HG02885 (cell line): ENCODE measurements at regions not wholly inside any gene's neighbourhood (a gene's known extent, or its start where the extent isn't known, plus 50 kb on each side); places are given as distances from the start of the nearest gene placed in this dataset.

ENCODE experiments used
- ATAC-seq: cut with Tn5 transposase; IDR thresholded peaks from one replicate; pipeline ENCODE4 v1.9.1; 2021; ENCODE audit warnings: mild to moderate bottlenecking; ENCODE audit not compliant: unreplicated experiment, poor library complexity

DNA sequence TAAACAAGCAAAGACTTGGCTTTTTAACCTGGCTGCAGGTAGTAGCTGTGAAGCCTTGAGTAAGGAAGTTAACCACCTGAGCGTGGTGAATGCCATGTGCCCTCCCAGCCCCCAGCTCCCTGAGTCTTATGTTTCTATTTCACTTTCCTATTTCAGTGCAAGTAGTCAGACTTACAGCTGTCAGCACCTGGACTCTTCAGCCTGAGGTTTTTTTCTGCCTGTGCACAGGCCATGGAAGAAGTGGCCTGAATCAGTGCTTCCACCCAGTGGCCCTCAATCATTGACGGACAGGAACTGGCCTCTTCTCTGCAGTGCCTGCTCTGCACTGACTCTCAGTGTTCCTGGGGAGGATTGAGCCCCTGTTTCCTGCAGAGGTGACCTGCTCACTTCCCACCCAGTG is 796.4 kb downstream of the MED13L start:
- ATAC-seq: peak; percentile 62

DNA sequence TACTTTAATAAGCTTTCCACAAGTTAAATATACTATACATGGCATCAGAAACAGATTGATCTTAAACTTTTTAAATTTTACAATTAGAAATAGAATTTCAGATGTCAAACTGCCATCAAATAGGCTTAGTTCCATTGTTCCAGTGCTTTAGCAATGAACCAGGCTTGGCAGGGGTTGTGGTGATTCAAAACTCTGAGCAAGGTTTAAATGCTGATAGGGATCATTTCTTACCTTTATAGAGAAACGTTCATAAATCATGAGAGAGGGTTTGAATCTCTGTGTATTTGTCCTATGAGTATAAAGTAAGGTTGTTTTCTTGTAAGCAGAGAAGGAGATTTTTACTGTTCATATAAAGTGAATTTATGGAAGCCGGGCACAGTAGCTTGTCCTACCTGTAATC is 794.5 kb upstream of the TBX3 start:
- no peak for ATAC-seq

DNA sequence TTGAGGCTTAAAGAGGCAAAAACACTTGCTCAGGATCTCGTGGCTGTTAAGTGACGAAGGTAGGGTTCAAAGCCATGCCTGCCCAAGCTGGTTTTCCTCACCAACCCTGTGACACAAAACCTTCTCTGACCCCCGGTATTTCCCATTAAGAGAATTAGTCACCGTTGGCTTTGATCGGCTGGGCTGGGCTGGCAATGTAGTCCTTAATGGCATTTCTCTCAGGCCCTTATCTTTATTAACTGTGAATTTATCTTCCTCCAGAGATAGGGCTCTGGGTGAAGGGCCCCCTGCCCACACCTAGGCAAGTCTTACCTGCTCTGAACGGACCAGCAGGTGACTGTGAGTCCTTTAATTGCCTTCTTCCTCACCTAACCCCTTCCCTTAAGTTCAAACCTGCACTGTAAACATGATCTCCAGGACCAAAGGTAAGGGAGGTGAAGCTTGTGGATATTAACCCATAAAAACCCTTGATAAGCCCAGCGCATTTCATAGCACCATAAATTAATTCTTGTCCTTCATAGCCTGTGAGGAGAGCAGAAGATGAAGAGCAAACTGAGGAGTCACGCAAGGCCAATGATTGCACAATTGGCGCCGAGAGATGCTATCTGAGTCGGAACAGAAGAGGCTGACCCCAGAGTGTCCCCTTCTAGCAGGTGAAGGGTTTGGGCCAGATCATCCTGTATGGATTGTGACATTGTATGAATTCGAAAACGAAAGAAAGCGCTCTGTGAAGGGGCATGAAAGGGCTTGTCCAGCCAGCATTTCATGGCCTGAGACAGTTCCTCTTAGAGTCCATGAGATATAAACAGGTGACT is 790.8 kb upstream of the TBX3 start:
- ATAC-seq: no peak

DNA sequence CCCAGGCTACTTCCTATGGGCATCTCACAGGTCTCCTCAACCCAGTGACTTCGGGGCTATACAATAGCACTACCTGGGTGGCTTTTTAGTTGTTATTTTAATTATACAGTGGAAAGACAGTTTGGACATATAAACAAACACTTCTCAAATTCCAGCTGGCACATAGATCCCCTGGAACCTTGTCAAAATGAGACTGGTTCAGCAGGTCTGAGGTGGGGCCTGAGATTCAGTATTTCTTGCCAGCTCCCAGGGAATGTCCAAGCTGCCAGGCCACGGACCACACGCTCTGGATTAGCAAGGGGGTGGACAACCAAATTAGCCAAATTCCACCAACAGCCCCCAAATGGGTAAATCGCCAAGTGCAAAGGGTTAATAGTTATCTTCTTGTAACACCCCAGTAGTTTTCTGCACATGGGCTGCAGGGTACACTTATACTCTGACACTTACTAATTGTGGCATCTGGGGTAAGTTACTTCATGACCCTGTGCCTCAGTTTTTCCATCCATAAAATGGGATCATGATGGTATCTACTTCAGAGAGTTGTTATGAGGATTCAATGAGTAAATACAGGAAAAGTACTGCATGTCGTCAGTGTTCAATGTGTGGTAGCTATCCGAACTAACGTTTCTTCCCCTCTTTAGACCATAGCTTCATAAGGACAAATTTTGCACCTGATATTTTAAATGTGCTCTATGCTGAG is 789.4 kb upstream of the TBX3 start:
- ATAC-seq: no peak

DNA sequence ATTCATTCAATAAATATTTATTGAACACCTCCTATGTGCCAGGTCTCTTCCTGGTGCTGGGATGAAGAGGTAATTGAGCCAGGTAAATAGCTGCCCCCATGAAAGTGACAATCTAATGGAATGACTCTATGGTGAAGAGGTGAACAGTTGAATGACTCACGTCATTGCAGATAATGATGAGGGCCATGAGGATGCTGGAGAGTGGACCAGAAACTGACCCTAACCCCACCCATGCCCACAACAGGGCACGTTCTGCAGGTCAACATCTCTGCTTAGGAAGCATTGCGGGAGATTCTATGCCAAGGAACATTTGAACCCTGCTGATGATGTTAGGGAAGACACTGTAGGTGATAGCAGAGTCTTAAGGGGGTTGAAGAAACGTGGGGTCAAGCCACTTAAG is 788.9 kb upstream of the TBX3 start:
- no peak for ATAC-seq

DNA sequence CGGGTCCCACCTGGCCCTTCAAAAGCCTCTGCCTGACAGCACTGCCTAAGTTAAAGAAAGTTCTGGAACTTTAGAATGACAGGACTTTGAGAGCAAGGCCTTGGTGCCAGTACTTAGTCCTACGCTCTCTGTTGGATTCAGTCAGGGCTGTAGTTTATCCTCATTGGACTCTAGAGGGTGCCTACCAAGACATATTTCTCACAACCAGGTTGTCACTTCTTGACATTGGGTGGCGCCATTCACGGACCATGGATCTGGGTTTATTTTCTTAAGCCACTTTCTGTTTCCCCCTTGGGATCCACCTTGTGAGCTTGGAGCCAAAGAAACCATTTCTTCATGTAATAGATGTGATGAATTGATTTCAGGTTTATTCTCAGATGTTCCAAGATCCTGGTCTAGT is 787.0 kb upstream of the TBX3 start:
- no peak for ATAC-seq

DNA sequence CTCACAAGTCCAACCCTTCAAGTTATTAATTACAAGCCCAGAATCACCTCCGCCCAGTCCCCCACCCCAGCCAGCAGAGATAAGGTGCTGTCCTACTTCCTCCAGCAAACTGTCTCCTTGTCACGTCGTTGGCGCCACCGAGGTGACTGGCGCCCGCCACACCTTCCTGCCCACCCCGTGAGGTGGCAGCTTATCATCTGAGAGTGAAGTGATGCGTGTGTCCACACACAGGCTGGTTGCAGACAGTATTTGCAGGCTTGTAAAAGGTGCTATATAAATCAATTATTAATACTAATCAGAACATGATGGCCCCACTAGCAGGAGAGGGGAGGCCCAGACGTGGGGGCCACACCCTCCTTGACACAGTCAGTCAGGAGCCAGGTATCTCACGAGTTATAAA is 786.6 kb upstream of the TBX3 start:
- no peak for ATAC-seq

DNA sequence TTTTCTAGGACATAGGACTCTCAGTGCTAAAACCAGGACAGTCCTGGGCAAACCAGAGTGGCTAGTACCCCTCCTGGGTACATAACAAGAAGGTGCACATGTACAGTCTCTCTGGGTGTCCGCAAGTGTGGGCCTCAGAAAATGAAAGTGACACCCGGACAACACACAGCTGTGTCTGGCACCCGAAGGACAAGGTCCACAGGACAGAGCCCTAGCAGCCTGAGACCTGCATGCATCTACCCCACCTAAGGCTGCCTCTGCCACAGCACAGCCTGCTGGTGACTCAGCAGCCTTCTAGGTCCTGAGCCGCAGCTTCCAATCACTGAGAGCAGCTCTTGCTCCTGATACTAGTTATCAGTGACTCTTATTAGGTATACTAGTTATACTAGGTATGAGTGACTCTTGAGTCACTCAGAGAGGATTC is 784.1 kb upstream of the TBX3 start:
- ATAC-seq: no peak

DNA sequence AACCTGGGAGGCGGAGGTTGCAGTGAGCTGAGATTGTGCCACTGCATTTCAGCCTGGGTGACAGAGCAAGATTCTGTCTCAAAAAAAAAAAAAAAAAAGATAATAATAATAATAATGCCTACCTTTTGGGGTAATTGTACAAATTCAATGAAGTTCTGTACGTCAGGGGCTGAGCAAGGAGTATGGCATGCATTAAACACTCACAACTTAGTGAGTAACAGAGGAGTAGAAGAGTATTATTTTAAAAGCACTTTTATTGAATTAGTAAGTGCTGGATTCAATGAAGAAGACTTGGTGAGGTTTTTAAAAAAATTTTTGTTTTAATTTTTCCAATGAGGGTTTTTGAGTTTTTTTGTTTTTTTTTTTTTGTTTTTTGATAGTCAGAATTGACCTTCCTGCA is 783.6 kb upstream of the TBX3 start:
- ATAC-seq: no peak

DNA sequence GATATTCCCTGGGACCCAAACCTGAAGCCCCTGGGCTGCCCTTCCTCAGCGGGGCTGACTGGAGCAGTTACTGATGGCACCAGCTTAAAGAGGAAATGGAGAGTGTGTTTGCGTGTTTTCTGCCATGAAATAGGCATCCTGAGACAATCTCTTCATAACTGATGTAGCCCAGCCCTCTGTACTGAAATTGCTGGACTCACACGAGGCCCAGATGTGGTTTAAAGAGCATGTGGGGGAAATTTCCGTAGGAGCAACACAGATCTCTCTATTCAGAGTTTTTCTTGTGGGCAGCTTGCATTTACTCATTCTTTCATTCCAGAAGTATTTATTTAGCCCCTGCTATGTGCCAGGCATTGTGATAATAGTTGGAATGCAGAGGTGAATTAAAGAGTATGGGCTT is 782.1 kb upstream of the TBX3 start:
- no peak for ATAC-seq

DNA sequence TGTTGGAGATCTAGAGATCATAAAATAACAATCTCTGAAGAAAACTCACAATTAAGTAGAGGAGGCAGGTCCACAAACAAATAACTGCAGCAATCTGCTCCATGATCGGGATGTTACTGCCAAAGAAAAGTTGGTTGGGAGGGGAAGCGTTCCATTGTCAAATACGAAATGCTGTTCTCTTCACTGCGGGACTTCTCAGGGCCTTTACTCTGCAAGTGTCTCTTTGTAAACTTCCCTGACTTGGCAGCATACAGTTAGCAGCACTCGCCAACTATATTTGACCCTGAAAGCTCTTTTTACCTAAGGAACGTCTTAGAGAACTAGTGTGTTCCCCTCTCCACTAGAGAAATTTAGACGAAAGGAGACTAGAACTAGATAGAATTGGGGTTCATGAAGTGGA is 780.7 kb upstream of the TBX3 start:
- no peak for ATAC-seq

DNA sequence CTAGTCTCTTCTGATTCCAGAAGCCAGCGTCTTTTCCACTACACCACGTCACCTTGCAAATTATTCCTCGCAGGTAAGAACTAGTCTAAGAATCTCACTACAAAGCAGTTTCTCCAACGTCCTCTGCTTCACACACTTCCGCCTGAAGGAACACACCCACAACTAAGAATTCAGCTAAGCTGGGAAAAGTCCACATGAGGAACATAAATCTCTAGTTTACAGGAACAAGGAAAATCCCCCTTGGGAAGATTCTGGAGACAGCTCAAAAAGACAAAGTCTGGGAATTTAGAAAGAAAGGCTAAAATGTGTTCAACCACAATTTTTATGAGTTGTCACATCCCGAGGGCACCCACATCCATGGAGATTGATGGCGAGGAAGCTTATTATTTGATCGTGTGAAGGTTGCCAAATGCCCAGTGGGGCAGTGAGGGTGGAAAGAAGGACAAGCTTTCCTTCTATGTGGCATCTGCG is 780.2 kb upstream of the TBX3 start:
- ATAC-seq: no peak

DNA sequence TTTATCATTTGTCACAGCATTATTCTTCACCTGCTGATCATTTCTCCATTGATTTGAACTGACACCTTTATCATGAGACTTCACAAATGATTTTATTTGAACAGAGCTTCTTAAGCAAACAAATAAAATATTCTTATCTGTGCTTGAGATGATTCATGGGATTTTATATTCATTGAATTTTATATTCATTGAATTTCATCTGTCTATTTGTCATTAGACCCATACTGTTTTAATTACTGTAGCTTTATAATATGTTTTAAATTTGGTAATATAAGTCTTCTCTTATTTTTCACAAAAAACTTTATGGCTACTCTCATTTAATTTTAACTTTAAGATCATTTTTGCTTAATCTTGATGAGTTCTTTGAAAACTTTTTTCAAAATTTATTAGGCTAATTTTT is 777.4 kb upstream of the TBX3 start:
- ATAC-seq: no peak

DNA sequence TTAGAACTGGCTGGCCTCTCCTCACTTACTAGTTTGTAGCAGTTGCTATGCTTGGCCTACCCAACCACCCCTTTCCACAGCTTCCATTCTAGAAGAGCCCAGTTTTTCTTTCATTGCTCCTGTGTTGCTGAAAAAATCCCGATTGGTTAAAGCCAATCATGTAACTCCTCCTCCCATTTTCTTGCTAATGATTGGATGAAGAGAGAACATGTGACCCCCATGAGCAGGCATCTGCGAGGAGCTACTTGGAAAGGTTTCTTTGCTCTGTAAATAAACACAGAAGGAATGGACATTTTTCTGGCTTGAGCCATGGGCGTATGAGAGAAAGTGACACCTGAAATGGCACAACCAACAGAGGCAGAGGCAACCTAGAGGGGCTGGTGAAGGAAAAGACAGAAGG is 773.8 kb upstream of the TBX3 start:
- ATAC-seq: no peak

DNA sequence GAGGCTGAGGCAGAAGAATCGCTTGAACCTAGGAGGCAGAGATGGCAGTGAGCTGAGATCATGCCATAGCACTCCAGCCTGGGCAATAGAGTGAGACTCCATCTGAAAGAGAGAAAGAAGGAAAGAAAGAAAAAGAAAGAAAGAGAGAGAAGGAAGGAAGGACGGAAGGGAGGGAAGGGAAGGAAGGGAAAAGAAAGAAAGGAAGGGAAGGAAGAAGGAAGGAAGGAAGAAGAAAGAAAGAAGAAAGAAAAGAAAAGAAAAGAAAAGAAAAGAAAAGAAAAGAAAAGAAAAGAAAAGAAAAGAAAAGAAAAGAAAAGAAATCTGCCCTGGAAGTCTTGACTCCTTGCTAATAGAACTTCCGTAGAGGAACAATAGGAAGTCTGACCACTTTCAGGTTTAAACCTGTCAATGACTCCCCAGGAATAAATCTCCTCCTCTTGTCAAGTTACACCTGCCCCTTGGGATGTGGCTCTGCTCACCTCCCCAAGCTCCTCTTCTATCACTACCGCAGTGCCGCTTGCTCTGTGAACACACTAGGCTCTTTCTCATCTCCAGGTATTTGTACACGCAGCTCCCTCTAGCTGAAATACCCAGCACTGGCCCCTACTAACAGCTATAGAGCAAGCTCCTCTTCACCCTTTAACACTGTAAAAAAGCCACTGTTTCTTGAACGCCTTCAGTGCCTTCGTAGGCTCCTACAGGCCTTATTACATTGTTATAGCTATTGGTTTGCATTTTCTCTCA is 773.1 kb upstream of the TBX3 start:
- ATAC-seq: no peak

DNA sequence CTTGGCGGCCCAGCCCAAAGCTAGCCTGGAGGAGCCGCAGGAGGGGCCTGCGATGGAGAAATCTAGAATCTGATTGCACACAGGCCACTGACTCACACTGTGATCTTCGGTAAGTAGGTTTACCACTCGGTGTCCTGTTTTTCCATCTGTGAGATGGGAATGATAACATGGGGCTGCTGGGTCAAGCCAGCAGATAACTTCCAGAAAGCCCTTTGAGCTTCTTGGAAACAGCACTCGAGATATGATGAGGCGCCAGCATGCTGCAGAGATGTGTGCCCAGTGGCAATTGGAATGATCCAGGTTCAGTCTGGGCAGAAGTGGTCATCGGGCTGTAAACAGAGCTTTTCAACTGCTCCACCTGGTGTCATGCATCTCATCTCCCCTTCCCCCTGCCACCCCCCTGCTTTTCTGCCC is 771.3 kb upstream of the TBX3 start:
- no peak for ATAC-seq

DNA sequence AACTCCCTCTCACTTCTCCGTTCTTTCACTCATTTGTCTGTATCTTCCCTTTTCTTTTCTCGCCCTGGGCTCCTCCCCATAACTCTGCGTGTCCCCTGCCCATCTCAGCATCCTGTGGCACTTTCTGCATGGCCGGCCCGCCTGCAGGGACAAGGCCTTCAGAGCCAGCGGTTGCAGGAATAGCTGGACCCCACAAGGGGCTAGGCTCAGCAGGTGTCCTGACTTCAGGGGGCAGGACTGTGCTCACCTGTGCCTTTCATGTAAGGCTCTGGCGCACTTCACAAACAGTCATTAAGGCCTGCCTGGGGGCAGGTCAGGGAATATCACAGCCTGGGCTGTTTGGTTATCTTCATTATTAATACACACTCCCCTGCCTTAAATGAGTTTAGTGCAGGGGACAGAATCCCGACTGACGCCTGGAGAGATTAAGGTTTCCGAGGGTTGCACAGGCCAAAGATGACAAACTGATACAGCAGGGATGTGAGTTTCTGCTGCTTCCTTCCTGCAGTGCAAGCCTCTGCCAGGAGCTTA is 768.8 kb upstream of the TBX3 start:
- ATAC-seq: no peak

DNA sequence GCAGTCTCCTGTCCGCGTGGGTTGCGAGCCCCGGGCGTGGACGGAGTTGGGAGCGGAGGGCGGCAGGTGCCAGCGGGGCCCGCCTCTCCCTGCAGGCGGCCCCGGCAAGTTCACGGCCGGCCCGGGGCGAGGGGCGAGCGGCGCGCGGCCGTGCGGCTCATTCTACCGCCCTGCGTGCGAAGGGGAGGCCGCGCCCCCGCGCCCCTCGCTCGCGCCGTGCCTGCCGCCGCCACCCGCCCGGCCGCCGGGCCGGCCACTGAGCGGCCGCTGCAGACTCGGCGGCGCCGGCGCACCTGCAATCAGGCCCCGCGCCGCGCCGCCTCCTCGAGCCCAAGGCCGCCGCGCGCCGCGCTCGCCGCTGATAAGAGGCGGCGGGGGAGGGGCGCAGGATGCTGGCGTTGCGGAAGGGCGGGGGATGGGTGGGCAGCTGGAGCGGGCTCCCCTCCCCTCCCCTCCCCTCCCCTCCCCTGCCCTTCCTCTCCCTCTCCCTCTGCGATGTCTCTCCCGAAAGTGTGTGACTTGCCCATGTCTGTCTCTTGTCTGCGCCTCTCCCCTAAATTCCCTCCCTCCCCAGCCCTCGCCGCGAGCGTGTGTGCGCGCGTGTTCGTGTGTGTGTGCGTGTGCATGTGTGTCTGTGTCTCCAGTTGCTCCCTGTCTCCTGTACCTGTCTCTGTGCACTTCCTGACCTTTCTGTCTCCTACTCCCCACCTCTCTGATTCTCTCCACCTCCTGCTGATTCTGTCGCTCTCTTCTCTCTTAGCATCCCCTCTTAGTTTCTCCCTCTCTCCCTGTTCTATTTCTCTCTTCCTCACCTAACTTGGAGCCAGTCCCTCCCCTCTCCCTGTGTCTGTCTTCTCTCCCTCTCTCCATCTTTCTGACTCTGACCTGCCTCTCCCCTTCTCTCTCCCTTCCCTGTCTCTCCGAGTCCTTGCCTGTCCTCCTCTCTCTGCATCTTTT is 768.1 kb upstream of the TBX3 start:
- peak; percentile 57 for ATAC-seq

DNA sequence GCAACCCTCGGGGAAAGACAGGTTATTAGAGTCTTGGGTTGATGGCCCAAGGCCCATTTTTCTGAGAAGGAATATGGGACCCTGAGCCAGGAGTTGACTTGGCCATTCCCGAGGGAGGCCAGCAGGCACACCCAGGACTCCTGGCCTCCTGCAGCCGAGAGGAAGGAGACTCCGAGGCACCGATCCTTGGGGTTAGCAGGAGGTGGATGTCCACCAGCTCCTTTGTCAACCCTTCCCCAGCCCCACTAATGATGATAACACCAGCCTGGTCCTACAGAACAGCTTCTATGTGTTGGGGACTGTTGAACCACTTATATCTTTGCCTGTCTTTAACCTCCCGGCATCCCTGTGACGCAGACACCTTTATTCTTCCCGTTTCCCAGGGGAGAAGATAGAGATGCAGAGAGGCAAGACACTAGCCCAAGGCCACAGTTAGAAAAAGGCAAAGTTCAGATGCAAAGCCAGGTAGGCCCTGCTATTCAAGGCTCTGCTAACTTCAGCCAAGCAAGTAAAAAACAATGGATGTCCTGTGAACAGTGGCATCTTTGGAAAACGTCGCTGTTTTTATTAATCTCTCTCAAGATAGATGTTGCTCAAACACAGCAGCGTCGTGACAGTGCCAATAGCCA is 767.3 kb upstream of the TBX3 start:
- ATAC-seq: no peak
